OCI-LY1 (cell line): ENCODE measurements at regions not wholly inside any gene's neighbourhood (a gene's known extent, or its start where the extent isn't known, plus 50 kb on each side); places are given as distances from the start of the nearest gene placed in this dataset.

Experiments used
- H2AFZ ChIP-seq: fragments of 200-600 bp; sonication (generic), shearing (Covaris generic); 2 replicates; pipeline ENCODE4 v1.6.0; 2014; ENCODE audit warnings: antibody characterized with exemption, mild to moderate bottlenecking, low read length
- H3F3A ChIP-seq: fragments of 200-600 bp; sonication (generic), shearing (Covaris generic); 2 replicates; pipeline ENCODE4 v1.6.0; 2014; ENCODE audit warnings: mild to moderate bottlenecking, antibody characterized with exemption, low read length, moderate library complexity; ENCODE audit not compliant: insufficient read depth
- H3K27ac ChIP-seq: fragments of 200-600 bp; sonication (generic); 2 replicates; pipeline ENCODE4 v1.5.1; 2014; ENCODE audit warnings: low read length, mixed run types, mild to moderate bottlenecking, low read depth; ENCODE audit not compliant: poor library complexity, severe bottlenecking
- H3K27me3 ChIP-seq: fragments of 200-600 bp; sonication (generic); 2 replicates; pipeline ENCODE4 v1.6.0; 2014; ENCODE audit warnings: antibody characterized with exemption, mild to moderate bottlenecking, low read length, moderate library complexity; ENCODE audit not compliant: insufficient read depth
- H3K36me3 ChIP-seq: fragments of 200-600 bp; sonication (generic); 2 replicates; pipeline ENCODE4 v1.6.1; 2014; ENCODE audit warnings: mild to moderate bottlenecking, antibody characterized with exemption, low read length, moderate library complexity, mixed read lengths; ENCODE audit not compliant: insufficient read depth
- H3K4me1 ChIP-seq: fragments of 200-600 bp; sonication (generic); 2 replicates; pipeline ENCODE4 v1.5.1; 2014; ENCODE audit warnings: mild to moderate bottlenecking, low read length, moderate library complexity; ENCODE audit not compliant: insufficient read depth, severe bottlenecking
- H3K4me2 ChIP-seq: fragments of 200-600 bp; sonication (generic), shearing (Covaris generic); 2 replicates; pipeline ENCODE4 v1.6.1; 2014; ENCODE audit warnings: low read length
- H3K4me3 ChIP-seq: fragments of 200-600 bp; sonication (generic); 2 replicates; pipeline ENCODE4 v1.5.1; 2014; ENCODE audit warnings: low read length, low read depth, mild to moderate bottlenecking, mixed read lengths; ENCODE audit not compliant: poor library complexity, severe bottlenecking
- H3K79me2 ChIP-seq: fragments of 200-600 bp; shearing (Covaris generic); 2 replicates; pipeline ENCODE4 v1.6.1; 2016; ENCODE audit warnings: mixed run types, low read length, mixed read lengths; ENCODE audit not compliant: insufficient read depth
- H3K9ac ChIP-seq: fragments of 200-600 bp; sonication (generic), shearing (Covaris generic); 2 replicates; pipeline ENCODE4 v1.6.1; 2014; ENCODE audit warnings: mild to moderate bottlenecking, low read length, mixed read lengths
- H3K9me2 ChIP-seq: fragments of 200-600 bp; sonication (generic), shearing (Covaris generic); 2 replicates; pipeline ENCODE4 v1.6.1; 2014; ENCODE audit warnings: low read depth, mild to moderate bottlenecking, low read length, mixed read lengths
- H3K9me3 ChIP-seq: fragments of 200-600 bp; shearing (Covaris generic); 2 replicates; pipeline ENCODE4 v1.6.1; 2014; ENCODE audit warnings: low read length, mixed read lengths
- H4K20me1 ChIP-seq: fragments of 200-600 bp; sonication (generic), shearing (Covaris generic); 2 replicates; pipeline ENCODE4 v1.6.0; 2016; ENCODE audit warnings: mild to moderate bottlenecking, low read length; ENCODE audit not compliant: insufficient read depth
- CTCF ChIP-seq: fragments of 200-600 bp; sonication (generic), shearing (Covaris generic); IDR thresholded peaks from 2 replicates; pipeline ENCODE4 v1.5.1; 2017; ENCODE audit warnings: mild to moderate bottlenecking, antibody characterized with exemption, low read length, moderate library complexity, mixed read lengths
- EZH2 ChIP-seq: fragments of 200-600 bp; sonication (generic), shearing (Covaris generic); IDR thresholded peaks from 2 replicates; pipeline ENCODE4 v1.8.0; 2017; ENCODE audit warnings: borderline replicate concordance, mixed run types, mild to moderate bottlenecking, antibody characterized with exemption, low read length, moderate library complexity, mixed read lengths

- Histone ChIP-seq H3K27ac (no peak overlapping the region), H3K9ac (no peak overlapping the region), H2AFZ (no peak overlapping the region), H3K27me3 (no peaks in the 10 kb centered on the region), H3K36me3 (no peaks in the 10 kb centered on the region), H3K4me1 (no peaks in the 10 kb centered on the region), H3K9me2 (no peaks in the 10 kb centered on the region), H4K20me1 (no peaks in the 10 kb centered on the region), H3K4me2 (no peak overlapping the region), H3K79me2 (no peaks in the 10 kb centered on the region), H3F3A (no peaks in the 10 kb centered on the region), H3K9me3 (no peaks in the 10 kb centered on the region), H3K4me3 (no peak overlapping the region)
- TF ChIP-seq EZH2: no peak
- TF ChIP-seq CTCF: no peak
Measured at GRCh38 chr6:90896075-90896547, 309.2 kb upstream of the MAP3K7 start.

- no peak overlapping the region for H3K9ac ChIP-seq
- no peaks in the 10 kb centered on the region for H3K79me2 ChIP-seq
- H3K4me2 ChIP-seq: no peak overlapping the region
- no peaks in the 10 kb centered on the region for H3K36me3 ChIP-seq
- H3K27me3 ChIP-seq: no peaks in the 10 kb centered on the region
- no peaks in the 10 kb centered on the region for H4K20me1 ChIP-seq
- no peak overlapping the region for H2AFZ ChIP-seq
- no peaks in the 10 kb centered on the region for H3K9me2 ChIP-seq
- no peaks in the 10 kb centered on the region for H3K9me3 ChIP-seq
- H3K27ac ChIP-seq: no peak overlapping the region
- H3K4me3 ChIP-seq: no peak overlapping the region
- no peaks in the 10 kb centered on the region for H3F3A ChIP-seq
- no peak for TF ChIP-seq EZH2
- TF ChIP-seq CTCF: no peak
- no peaks in the 10 kb centered on the region for H3K4me1 ChIP-seq
Measured at GRCh38 chr6:90895299-90896074, 308.6 kb upstream of the MAP3K7 start.

- H3K9me2 ChIP-seq: no peaks in the 10 kb centered on the region
- no peaks in the 10 kb centered on the region for H3K4me1 ChIP-seq
- H3F3A ChIP-seq: no peaks in the 10 kb centered on the region
- no peaks in the 10 kb centered on the region for H3K79me2 ChIP-seq
- no peak for TF ChIP-seq CTCF
- TF ChIP-seq EZH2: no peak
- no peak overlapping the region for H3K9ac ChIP-seq
- no peak overlapping the region for H3K27ac ChIP-seq
- H3K36me3 ChIP-seq: no peaks in the 10 kb centered on the region
- H3K4me3 ChIP-seq: no peak overlapping the region
- no peak overlapping the region for H3K4me2 ChIP-seq
- H3K9me3 ChIP-seq: no peaks in the 10 kb centered on the region
- H4K20me1 ChIP-seq: no peaks in the 10 kb centered on the region
- H2AFZ ChIP-seq: no peak overlapping the region
- no peaks in the 10 kb centered on the region for H3K27me3 ChIP-seq
Measured at GRCh38 chr6:90894285-90895130, 307.6 kb upstream of the MAP3K7 start.
